HL-60 (cell line): ENCODE measurements at regions not wholly inside any gene's neighbourhood (a gene's known extent, or its start where the extent isn't known, plus 50 kb on each side); places are given as distances from the start of the nearest gene placed in this dataset.

Experiments used
- CTCF ChIP-seq: IDR thresholded peaks from one replicate; pipeline ENCODE4 v1.5.1; 2011; ENCODE audit warnings: low read length, control low read depth, inconsistent platforms; ENCODE audit not compliant: insufficient read depth
- GABPA ChIP-seq: IDR thresholded peaks from 2 replicates; pipeline ENCODE4 v1.6.1; 2012; ENCODE audit warnings: low read depth
- SPI1 ChIP-seq: IDR thresholded peaks from 2 replicates; pipeline ENCODE4 v1.6.1; 2012; ENCODE audit warnings: low read depth, mild to moderate bottlenecking, borderline replicate concordance

GRCh38 chr17:63136369-63137012 is 170.5 kb downstream of the TANC2 start:
- no peak for TF ChIP-seq GABPA
- TF ChIP-seq CTCF = no peak
- no peak for TF ChIP-seq SPI1
